Keratinocyte (primary cell): ENCODE measurements at regions not wholly inside any gene's neighbourhood (a gene's known extent, or its start where the extent isn't known, plus 50 kb on each side); places are given as distances from the start of the nearest gene placed in this dataset.

Experiments
- CTCF ChIP-seq, 3 experiments: IDR thresholded peaks in 1 of 3; conservative IDR thresholded peaks in 1 of 3; optimal IDR thresholded peaks in 1 of 3; 2 replicates in 2 of 3; 3 replicates in 1 of 3; pipeline versions ENCODE3 to v1.5.1; 2011; ENCODE audit warnings: low read length in 3 of 3, mild to moderate bottlenecking in 3 of 3, moderate library complexity in 2 of 3, control low read depth in 1 of 3, inconsistent platforms in 1 of 3; ENCODE audit not compliant: insufficient read depth in 2 of 3; ENCODE audit errors: extremely low read depth in 1 of 3
- EZH2 ChIP-seq: IDR thresholded peaks from one replicate; pipeline ENCODE4 v1.6.1; 2012; ENCODE audit warnings: inconsistent platforms, mild to moderate bottlenecking, low read length, moderate library complexity

- TF ChIP-seq CTCF (optimal IDR thresholded peaks at IDR 0.05 in 1 of 3, IDR thresholded peaks at IDR 0.05 in 1 of 3, conservative IDR thresholded peaks at IDR 0.05 in 1 of 3; ENCODE audit: extremely low read depth in 1 of 3, insufficient read depth in 2 of 3, low read length in 3 of 3): no peak
- TF ChIP-seq EZH2: no peak
Measured at GRCh38 chr15:85974348-85974705, 105.3 kb upstream of the AGBL1 start.
